ENCODE measurements at regions not wholly inside any gene's neighbourhood (a gene's known extent, or its start where the extent isn't known, plus 50 kb on each side); places are given as distances from the start of the nearest gene placed in this dataset.

GRCh38 chr3:187994221-187995042 is 159.5 kb upstream of the LPP start:
- TF ChIP-seq POLR2A (IDR thresholded peaks at IDR 0.05) (no peak), CTCF (IDR thresholded peaks at IDR 0.05) (no peak)
- H3K4me3 ChIP-seq (ENCODE audit: low read depth, poor library complexity, severe bottlenecking), result no peak overlapping the region
- DNase-seq (ENCODE audit: low spot score in 2 of 2), result no peak
- WGBS, 2 donors, result 67 to 76% methylated on average over 4 of the region's 4 CpGs
- intact Hi-C loops (cut with DNase I; ENCODE audit: low total_unique reads), result no loop called here

- TF ChIP-seq POLR2A (IDR thresholded peaks at IDR 0.05) (no peak), CTCF (IDR thresholded peaks at IDR 0.05) (no peak)
- no peak for DNase-seq (ENCODE audit: low spot score in 2 of 2)
- intact Hi-C loops (cut with DNase I; ENCODE audit: low total_unique reads), result no loop called here
- H3K4me3 ChIP-seq (ENCODE audit: low read depth, poor library complexity, severe bottlenecking), result no peak overlapping the region
Measured at GRCh38 chr3:187995043-187995400, 158.9 kb upstream of the LPP start.

- no peak for TF ChIP-seq POLR2A (IDR thresholded peaks at IDR 0.05)
- no peak for TF ChIP-seq CTCF (IDR thresholded peaks at IDR 0.05)
- no peak for DNase-seq (ENCODE audit: low spot score in 2 of 2)
- H3K4me3 ChIP-seq (ENCODE audit: low read depth, poor library complexity, severe bottlenecking), result no peak overlapping the region
- intact Hi-C loops (cut with DNase I; ENCODE audit: low total_unique reads), result no loop called here
Measured at GRCh38 chr3:187995667-187996066, 158.3 kb upstream of the LPP start.

GRCh38 chr3:187996609-187997008 is 157.3 kb upstream of the LPP start:
- 87 to 95% methylated on average over 2 of the region's 2 CpGs for WGBS, 2 donors
- no peak for DNase-seq (ENCODE audit: low spot score in 2 of 2)
- TF ChIP-seq CTCF (IDR thresholded peaks at IDR 0.05) (no peak), POLR2A (IDR thresholded peaks at IDR 0.05) (no peak)
- H3K4me3 ChIP-seq (ENCODE audit: low read depth, poor library complexity, severe bottlenecking), result no peak overlapping the region
- intact Hi-C loops (cut with DNase I; ENCODE audit: low total_unique reads), result no loop called here

GRCh38 chr3:187997490-187997889 is 156.5 kb upstream of the LPP start:
- H3K4me3 ChIP-seq (ENCODE audit: low read depth, poor library complexity, severe bottlenecking), result no peak overlapping the region
- WGBS, 2 donors, result 75 to 77% methylated on average over 5 of the region's 5 CpGs
- no peak for DNase-seq (ENCODE audit: low spot score in 2 of 2)
- intact Hi-C loops (cut with DNase I; ENCODE audit: low total_unique reads), result no loop called here
- TF ChIP-seq CTCF (IDR thresholded peaks at IDR 0.05) (no peak), POLR2A (IDR thresholded peaks at IDR 0.05) (no peak)

Measured in lower leg skin (tissue), 4 donors.